Stimulated activated CD8-positive, alpha-beta memory T cell treated with anti-CD3 and anti-CD28 coated beads, Interleukin-12 subunit alpha, Interleukin-12 subunit beta, amount 100 ng/mL, for 1 hour (primary cell): ENCODE measurements at regions not wholly inside any gene's neighbourhood (a gene's known extent, or its start where the extent isn't known, plus 50 kb on each side); places are given as distances from the start of the nearest gene placed in this dataset.
"Not testable (repeated sequence)": the region's sequence is repeated elsewhere in the genome, so short reads cannot be mapped to it uniquely, and the experiment has no call there.

ENCODE experiments used
- DNase-seq: peaks from one replicate; pipeline ENCODE4 v3.0.0-alpha.2; 2020; ENCODE audit warnings: low read depth

GRCh38 chr1:146641534-146641933, 296.6 kb upstream of the NBPF12 start:
- DNase-seq = not testable (repeated sequence)

GRCh38 chr1:146640671-146641070, 297.5 kb upstream of the NBPF12 start:
- not testable (repeated sequence) for DNase-seq

GRCh38 chr1:146630302-146630701, 307.8 kb upstream of the NBPF12 start:
- DNase-seq = not testable (repeated sequence)

DNA sequence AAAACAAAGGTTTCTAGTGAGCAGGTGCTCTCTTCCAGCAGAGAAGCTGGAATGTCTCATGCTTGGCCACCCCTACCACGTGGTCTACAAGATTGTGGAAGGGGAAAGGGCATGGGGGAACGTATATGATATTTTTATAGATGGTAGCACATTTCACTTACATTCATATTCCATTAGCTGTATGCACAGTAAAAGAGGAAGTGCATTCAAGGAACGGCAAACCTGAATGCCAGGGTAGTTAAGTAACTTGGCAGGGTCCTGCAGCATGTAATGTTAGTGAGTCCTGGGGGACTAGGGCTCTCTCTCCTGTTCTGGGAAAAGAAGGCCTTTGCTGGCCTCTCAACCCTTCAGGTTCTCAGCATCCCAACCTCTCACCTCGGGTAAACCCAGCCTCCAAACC, 319.5 kb upstream of the NBPF12 start:
- not testable (repeated sequence) for DNase-seq

GRCh38 chr1:146604681-146605080, 333.4 kb upstream of the NBPF12 start:
- not testable (repeated sequence) for DNase-seq

DNA sequence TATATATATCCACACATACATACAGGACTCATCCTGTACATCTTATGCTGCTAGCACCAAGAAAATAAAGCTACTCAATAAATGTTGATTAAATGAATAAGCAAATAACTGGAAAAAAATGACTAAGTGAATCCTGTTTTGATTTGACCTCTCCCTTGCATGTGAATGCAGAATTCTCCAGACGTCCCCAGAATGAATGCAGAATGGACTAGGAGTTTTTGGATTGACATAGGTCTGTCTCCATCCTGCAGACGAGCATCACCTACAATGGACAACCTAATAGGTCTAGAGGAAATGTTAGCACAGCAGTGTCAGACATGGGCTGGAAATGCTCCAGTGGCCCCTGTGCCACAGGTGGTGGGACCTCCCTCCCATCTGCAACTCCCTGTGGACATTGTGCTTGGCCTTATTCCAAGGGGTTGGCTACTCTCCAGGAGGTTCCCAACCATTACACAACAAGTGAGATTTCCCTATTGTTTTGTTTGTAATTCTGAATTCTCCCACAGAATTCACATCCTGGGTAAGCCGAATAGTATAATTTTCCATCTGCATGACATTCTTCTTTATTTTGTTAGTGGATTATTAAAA, 337.3 kb upstream of the NBPF12 start:
- not testable (repeated sequence) for DNase-seq

GRCh38 chr1:146599906-146600305, 338.2 kb upstream of the NBPF12 start:
- DNase-seq = not testable (repeated sequence)

DNA sequence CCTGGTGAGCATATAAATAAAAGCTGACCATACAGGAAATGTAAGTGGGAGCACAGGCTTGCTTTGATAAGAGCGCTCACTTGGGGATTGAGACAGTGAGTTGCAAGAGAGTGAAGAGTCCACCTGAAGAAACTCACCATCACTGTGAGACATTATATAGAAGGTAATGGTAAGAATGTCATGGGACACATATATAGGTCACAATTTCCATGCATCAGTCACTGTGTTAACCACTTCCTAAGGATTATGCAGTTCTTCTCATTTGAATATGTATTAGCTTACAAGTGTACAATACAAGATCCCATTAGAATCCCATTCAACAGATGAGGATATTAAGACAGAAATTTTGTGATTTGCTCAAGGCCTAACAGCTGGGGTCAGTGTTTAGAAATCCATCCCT, 352.4 kb upstream of the NOTCH2NLA start:
- DNase-seq = not testable (repeated sequence)

DNA sequence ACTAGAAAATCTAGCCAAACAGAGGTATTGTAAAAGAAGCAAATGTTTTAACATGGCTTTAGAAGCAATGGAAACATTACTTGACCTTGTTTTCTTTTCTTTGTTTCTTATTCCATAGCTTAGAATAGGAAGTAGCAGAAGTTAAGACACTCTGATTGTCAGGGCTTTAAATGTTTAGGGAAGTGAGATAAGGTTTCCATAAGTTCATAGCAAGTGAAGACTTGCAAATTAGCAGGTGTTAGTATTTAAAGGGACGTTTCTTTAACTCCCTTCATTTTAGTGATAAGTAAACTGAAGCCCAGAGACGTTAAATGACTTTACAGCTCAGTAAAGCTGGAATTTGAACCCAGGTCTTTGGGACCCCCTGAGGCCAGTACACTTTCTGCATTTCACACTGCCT, 338.7 kb upstream of the NOTCH2NLA start:
- DNase-seq = not testable (repeated sequence)

DNA sequence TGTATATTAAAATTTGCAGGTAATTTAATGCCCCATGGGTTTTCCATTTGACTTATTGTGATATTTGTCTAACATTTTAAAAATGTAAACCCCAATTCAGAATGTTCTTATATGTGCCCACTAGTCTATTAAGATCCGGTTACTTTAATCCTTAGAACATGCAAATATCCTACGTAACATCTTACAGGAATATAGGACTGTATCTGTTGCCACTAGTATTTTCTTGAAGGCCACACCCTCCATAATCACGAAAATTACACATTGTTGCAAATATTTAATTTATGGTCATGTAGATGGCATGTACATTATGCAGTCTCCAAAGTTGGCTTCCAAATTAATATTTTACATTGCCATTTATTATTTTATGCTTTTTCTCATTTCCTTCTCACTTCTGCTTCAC, 329.2 kb upstream of the NOTCH2NLA start:
- not testable (repeated sequence) for DNase-seq

DNA sequence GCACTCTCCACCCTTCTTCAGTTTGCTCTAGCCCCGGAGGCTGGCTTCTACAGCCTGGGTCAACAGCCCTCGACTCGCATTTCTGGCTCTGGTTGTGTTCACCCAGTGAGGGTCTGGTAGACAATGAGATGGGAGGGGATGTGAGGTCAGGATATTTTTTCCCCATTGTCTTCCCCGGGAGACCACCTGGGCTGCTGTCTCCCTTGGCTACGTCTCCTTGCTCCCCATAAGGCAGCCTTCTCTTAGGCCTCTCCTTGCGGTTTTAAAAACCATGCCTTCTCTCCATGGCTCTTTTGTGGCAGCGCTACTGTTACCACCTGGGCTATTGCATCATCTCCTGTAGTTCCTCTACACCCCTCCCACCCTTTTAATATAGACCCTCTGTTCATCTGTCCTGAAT, 327.6 kb upstream of the NOTCH2NLA start:
- not testable (repeated sequence) for DNase-seq

DNA sequence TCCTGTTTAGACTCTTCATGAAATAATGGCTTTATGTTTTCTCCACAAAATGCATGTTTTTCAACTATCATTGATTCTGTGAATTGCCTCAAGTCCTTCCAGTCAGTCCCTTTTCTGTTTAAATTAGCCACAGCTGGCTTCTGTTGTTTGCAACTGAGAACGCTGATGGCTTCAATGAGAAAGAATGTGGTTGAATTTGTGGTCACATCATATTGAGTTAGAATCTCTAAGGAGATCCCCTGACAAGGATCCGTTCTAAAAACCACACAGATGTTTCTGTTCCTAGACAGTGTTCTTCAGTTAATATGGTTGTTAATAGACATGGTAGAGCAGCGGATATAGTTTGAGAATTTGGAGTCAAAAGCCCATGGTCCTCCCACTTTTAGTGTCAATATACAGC, 323.6 kb upstream of the NOTCH2NLA start:
- DNase-seq = not testable (repeated sequence)

DNA sequence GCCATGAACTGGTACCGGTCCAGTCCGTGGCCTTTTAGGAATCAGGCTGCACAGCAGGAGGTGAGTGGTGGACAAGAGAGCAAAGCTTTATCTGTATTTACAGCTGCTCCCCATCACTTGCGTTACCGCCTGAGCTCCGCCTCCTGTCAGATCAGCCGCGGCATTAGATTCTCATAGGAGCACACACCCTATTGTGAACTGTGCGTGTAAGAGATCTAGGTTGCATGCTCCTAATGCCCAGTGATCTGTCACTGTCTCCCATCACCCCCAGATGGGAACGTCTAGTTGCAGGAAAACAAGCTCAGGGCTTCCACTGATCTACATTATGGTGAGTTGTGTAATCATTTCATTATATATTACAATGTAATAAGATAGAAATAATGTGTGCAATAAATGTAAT, 319.9 kb upstream of the NOTCH2NLA start:
- DNase-seq = not testable (repeated sequence)

GRCh38 chr1:146546189-146546588, 317.4 kb upstream of the NOTCH2NLA start:
- DNase-seq = not testable (repeated sequence)

DNA sequence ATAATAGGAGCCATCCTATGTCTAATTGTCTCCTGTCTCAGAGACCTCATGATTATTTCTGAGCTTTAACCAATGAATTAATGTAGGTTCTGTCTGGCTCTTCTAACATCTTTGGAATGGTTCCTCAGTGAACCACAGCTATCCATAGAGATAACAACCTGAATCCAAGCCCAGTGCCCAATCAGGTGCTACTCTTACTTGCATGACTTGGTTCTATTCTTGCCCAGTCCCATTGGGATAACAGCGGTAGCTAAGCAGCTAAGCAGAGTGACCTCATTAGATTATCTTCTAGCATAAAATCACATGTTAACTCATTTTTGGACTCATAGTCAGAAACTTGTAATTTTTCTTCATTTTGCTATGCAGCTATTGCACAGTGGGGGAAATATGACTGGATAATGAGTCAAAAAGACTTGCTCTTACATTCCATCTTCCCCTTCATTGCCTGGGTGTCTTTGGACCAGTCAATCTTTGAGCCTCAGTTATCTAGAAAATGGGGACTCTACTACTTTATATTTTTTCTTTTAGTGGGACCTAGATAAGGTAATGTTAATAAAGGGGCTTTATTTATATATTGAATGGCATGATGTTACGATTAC, 309.1 kb upstream of the NOTCH2NLA start:
- not testable (repeated sequence) for DNase-seq

DNA sequence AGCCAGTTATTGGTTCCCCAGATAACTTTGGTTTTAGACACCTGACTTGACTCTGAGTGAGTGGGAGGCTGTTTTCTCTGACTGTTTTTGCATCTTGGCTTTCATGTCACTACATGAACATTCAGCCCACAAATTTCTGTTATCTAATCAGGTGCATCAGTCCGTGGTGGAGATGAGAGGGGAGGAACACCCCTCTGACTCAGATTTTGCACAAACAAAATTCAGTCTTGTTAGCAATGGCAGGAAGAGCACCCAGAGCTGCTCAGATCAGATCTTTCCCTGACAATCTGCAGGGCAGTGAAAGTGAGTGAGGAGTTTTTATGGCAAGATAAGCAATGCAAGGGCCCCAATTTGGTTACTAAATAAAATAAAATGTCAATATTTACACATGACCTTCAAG, 307.2 kb upstream of the NOTCH2NLA start:
- not testable (repeated sequence) for DNase-seq

- DNase-seq = not testable (repeated sequence)
Measured at GRCh38 chr1:146535575-146535974, 306.8 kb upstream of the NOTCH2NLA start.

DNA sequence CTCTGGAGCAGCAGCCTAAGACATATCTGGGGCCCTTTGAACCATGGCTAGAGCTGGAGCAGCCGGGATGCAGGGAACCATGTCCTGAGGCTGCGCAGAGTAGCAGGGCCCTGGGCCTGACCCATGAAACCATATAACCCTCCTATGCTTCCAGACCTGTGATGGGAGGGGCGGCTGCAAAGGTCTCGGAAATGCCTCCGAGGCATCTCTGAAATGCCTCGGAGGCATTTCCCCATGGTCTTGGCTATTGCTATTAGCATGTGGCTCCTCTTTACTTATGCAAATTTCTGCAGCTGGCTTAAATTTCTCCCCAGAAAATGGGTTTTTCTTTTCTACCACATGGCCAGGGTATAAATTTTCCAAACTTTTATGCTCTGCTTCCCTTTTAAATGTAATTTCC, 302.1 kb upstream of the NOTCH2NLA start:
- DNase-seq = not testable (repeated sequence)

DNA sequence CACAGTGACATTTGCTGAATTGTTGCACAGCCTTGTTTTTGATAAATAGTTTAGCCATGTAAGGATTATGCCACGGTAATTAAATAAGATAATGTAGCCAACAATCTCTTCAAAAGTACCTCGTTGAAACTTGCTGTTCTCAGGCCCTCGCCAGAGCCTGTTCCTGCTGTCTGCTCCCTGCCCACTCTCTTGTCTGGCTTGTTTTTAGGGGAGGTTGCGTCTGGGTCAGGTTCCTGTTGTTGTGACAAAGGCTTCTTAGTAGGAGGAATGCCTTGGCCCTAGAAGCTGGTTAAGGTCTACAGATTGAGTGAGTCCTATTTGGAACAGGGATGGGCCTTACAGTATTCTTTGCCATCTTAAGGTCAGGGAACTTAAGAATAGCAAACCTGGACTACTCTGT, 294.0 kb upstream of the NOTCH2NLA start:
- DNase-seq = not testable (repeated sequence)

DNA sequence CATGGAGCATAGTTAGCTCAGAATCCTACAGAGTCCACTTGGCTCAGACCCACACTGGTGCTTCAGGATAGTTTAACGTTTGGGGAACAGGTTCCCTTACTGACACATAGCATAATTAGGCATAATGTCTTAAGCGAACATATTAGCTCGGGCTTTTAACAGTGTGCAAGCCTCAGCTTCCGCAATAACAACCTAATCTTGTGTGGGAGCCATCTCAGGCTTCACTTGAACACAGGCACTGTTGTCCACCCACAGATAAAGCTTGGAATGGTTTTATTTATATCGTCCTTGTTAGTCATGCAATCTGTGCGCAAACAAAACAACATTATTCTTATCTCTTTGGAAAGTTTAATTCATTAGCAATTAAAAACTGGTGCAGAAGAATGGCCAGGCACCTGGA, 293.5 kb upstream of the NOTCH2NLA start:
- not testable (repeated sequence) for DNase-seq

DNA sequence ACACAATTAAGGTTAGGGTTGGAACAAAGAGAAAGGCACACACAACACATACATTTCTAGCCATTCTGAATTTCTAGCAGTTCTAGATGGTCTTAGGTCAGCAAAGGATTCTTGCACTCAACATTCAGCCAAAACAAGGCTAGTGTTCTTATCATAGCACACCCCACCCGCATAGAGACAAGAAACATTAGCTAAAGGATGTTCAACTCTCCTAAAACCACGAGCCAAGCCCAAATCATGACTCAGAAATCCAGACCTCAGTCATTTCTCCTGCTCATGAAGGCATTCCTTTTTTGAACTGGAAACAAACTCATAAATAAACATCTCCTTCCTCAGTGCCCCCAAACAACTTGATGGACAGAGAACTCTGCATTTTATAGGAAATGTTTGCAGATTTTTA, 293.0 kb upstream of the NOTCH2NLA start:
- DNase-seq = not testable (repeated sequence)

DNA sequence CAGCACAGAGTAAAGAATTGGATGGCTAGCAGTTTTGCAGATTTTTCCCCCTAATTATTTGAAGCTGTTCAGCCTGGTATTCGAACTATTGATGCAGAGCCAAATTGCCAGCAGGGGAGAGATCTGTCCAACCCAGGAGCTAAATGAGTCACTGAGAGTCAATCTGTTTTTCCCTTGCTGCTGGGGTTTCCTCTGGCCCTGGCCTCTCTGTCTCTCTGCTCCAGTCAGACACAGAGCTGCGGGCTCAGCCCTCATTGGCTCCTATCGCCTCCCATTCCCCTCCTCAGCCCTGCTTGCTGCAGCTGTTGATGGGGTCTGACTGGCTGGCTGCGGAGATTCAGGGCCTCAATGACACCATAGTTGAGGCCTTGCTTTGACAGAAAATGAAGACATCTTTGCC, 284.9 kb upstream of the NOTCH2NLA start:
- DNase-seq = not testable (repeated sequence)

GRCh38 chr1:146511047-146511777, 282.4 kb upstream of the NOTCH2NLA start:
- DNase-seq = not testable (repeated sequence)
